Calu3 (cell line): ENCODE measurements at regions not wholly inside any gene's neighbourhood (a gene's known extent, or its start where the extent isn't known, plus 50 kb on each side); places are given as distances from the start of the nearest gene placed in this dataset.

ENCODE experiments used
- BruUV-seq: library from RNA; stranded (reverse); fragments of 400-500 nt; replicated peaks from 2 replicates; lab custom pipeline; 2021; lab: Mats Ljungman, UMichigan
- CTCF ChIA-PET: fragments of 300-600 bp; sonication (Branson Sonifier 250); formaldehyde crosslinking; loops from one replicate; lab custom pipeline; 2022; ENCODE audit warnings: antibody characterized with exemption; lab: Charles Lee
- DNase-seq: peaks from one replicate; pipeline ENCODE4 v3.0.0; 2022
- H3K27ac Mint-ChIP-seq: one replicate; pipeline ENCODE4 v1.8.0; 2022; ENCODE audit warnings: mixed read lengths; ENCODE audit not compliant: unreplicated experiment
- H3K27me3 Mint-ChIP-seq: one replicate; pipeline ENCODE4 v1.8.0; 2022; ENCODE audit warnings: mixed read lengths; ENCODE audit not compliant: unreplicated experiment
- H3K36me3 Mint-ChIP-seq: one replicate; pipeline ENCODE4 v1.8.0; 2022; ENCODE audit warnings: mild to moderate bottlenecking, moderate library complexity, mixed read lengths; ENCODE audit not compliant: insufficient read depth, unreplicated experiment
- H3K4me1 Mint-ChIP-seq: one replicate; pipeline ENCODE4 v1.8.0; 2022; ENCODE audit warnings: mild to moderate bottlenecking, low read depth, mixed read lengths; ENCODE audit not compliant: unreplicated experiment
- H3K4me3 Mint-ChIP-seq: one replicate; pipeline ENCODE4 v1.8.0; 2022; ENCODE audit warnings: mild to moderate bottlenecking, low read depth, moderate library complexity, mixed read lengths; ENCODE audit not compliant: unreplicated experiment
- H3K9me3 Mint-ChIP-seq: one replicate; pipeline ENCODE4 v1.8.0; 2022; ENCODE audit warnings: low read depth, mixed read lengths; ENCODE audit not compliant: unreplicated experiment
- intact Hi-C: fragments of 100-400 bp; cut with micrococcal nuclease; formaldehyde crosslinking; loops from one replicate; pipeline ENCODE4 v1.10.0; 2022; ENCODE audit not compliant: unreplicated experiment
- TF ChIP-seq, protein P1 (sequence below): fragments of 200-600 bp; IDR thresholded peaks from one replicate; pipeline ENCODE4 v1.8.0; 2022; ENCODE audit warnings: antibody characterized with exemption; ENCODE audit not compliant: unreplicated experiment

DNA sequence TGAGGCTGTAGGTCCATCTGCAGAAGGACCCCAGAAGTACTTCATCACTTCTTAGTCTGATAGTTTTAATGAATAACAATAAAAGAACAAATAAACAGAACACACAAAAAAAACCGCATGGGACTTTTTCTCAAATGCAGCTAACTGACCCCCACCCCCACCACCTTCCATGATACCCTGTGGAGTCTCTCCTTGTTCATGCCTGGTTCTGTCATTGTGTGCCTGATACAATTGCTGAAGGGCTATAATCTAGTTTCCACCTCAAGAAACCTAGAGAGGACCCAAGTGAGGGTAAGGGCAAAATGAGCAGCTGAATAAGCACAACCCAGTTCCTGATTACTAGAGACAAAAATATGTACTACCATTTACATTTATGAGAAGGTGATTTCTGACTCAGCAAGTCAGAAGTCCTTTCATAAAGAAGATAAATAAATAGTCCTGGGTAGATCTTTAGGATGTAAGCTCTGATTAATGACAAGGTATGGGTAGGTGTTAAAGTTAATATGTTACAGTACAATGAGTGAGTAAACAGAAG lies 155.1 kb downstream of the TMA16 start:
- Mint-ChIP-seq H3K4me1 (no peaks in the 10 kb centered on the region), H3K27ac (no peak overlapping the region), H3K27me3 (no peaks in the 10 kb centered on the region), H3K9me3 (peaks cover 7% of the 10 kb centered on the region), H3K36me3 (no peaks in the 10 kb centered on the region), H3K4me3 (no peak overlapping the region)
- BruUV-seq, result no TSS peak
- intact Hi-C loops, result no loop called here
- CTCF ChIA-PET, result no interaction called here
- TF ChIP-seq, protein P1, sequence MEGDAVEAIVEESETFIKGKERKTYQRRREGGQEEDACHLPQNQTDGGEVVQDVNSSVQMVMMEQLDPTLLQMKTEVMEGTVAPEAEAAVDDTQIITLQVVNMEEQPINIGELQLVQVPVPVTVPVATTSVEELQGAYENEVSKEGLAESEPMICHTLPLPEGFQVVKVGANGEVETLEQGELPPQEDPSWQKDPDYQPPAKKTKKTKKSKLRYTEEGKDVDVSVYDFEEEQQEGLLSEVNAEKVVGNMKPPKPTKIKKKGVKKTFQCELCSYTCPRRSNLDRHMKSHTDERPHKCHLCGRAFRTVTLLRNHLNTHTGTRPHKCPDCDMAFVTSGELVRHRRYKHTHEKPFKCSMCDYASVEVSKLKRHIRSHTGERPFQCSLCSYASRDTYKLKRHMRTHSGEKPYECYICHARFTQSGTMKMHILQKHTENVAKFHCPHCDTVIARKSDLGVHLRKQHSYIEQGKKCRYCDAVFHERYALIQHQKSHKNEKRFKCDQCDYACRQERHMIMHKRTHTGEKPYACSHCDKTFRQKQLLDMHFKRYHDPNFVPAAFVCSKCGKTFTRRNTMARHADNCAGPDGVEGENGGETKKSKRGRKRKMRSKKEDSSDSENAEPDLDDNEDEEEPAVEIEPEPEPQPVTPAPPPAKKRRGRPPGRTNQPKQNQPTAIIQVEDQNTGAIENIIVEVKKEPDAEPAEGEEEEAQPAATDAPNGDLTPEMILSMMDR, result no peak
- DNase-seq, result no peak

DNA sequence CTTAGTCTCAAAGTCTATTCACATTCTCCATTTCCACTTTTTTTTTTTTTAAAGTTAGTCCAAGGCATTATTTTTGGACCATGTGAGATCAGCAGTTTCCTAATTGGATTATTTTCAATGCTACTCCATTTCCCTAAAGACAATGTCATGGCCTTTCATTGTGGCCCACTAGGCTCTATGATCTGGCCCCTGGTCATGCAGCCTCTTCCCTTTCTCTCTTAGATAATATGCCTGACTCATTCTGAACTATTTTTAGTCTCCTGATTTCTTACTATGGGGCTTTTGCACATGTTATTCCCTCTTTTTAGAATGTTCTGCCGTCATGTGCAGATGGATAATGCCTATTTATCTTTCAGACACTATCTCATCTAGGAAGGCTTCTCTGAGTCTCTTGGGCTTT lies 157.3 kb downstream of the TMA16 start:
- Mint-ChIP-seq H3K27ac (no peak overlapping the region), H3K4me3 (no peak overlapping the region), H3K36me3 (no peaks in the 10 kb centered on the region), H3K27me3 (no peaks in the 10 kb centered on the region), H3K4me1 (no peaks in the 10 kb centered on the region), H3K9me3 (peaks cover under 1% of the 10 kb centered on the region)
- intact Hi-C loops, result no loop called here
- no TSS peak for BruUV-seq
- no peak for DNase-seq
- CTCF ChIA-PET, result no interaction called here
- TF ChIP-seq, protein P1, result no peak

GRCh38 chr4:163654621-163655020 lies 160.1 kb downstream of the TMA16 start:
- CTCF ChIA-PET, result no interaction called here
- DNase-seq, result no peak
- Mint-ChIP-seq H3K27ac (no peak overlapping the region), H3K4me1 (no peaks in the 10 kb centered on the region), H3K27me3 (no peaks in the 10 kb centered on the region), H3K4me3 (no peak overlapping the region), H3K36me3 (no peaks in the 10 kb centered on the region), H3K9me3 (no peaks in the 10 kb centered on the region)
- intact Hi-C loops, result no loop called here
- TF ChIP-seq, protein P1, result no peak
- no TSS peak for BruUV-seq

GRCh38 chr4:163660636-163661035 lies 166.1 kb downstream of the TMA16 start:
- CTCF ChIA-PET, result no interaction called here
- DNase-seq, result no peak
- intact Hi-C loops, result no loop called here
- TF ChIP-seq, protein P1, result no peak
- Mint-ChIP-seq H3K4me1 (no peaks in the 10 kb centered on the region), H3K27me3 (no peaks in the 10 kb centered on the region), H3K27ac (no peak overlapping the region), H3K4me3 (no peak overlapping the region), H3K36me3 (no peaks in the 10 kb centered on the region), H3K9me3 (no peaks in the 10 kb centered on the region)
- BruUV-seq, result no TSS peak
